ENCODE measurements at regions not wholly inside any gene's neighbourhood (a gene's known extent, or its start where the extent isn't known, plus 50 kb on each side); places are given as distances from the start of the nearest gene placed in this dataset.

GRCh38 chr11:42837994-42838393 lies 473.8 kb upstream of the API5 start:
- DNase-seq (ENCODE audit: low spot score in 2 of 2), result no peak
- no peak overlapping the region for H3K4me3 ChIP-seq
- TF ChIP-seq CTCF (IDR thresholded peaks at IDR 0.05) (no peak), POLR2A (IDR thresholded peaks at IDR 0.05) (no peak), EP300 (IDR thresholded peaks at IDR 0.05) (no peak)
- 36 to 38% methylated on average over 3 of the region's 3 CpGs for WGBS, 2 donors
- H3K27me3 ChIP-seq, result no peaks in the 10 kb centered on the region
- no peaks in the 10 kb centered on the region for H3K9me3 ChIP-seq
- H3K27ac ChIP-seq, result no peak overlapping the region
- no peaks in the 10 kb centered on the region for H3K36me3 ChIP-seq
- no peaks in the 10 kb centered on the region for H3K4me1 ChIP-seq

DNA sequence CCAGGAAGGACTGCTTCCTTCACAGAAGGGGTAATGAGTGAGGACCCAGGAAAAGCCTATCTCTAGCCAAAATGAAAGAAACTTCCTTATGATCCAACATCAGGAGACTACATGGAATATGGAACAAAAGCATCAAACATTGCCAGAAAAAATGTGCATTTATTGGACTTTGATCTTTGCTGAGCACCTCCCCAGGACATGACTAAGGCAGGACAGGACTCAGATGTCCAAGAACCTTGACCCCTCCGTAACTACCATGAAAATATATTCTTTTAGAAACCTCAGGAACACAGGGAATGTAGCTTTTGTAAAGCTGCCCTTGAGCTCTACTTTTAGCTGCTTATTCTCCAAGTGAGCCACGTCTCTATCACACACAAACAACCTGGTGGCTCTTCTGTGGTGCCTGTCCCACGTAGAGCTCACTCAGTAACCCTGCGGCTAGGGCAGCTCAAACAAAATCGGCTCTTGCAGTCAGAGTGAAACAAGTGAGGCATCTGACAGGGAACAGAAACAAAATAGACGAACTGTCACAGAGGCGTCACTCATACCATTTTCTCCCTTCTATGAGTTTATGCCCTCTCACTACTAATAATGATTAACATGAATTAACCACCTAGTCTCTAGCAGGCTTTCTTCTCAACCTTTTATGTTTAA lies 471.5 kb upstream of the API5 start:
- H3K9me3 ChIP-seq, result no peaks in the 10 kb centered on the region
- H3K27ac ChIP-seq, result peak overlapping the region in 1 of 4 donors; percentile 30
- WGBS, 2 donors, result 79 to 82% methylated on average over 7 of the region's 7 CpGs
- no peaks in the 10 kb centered on the region for H3K36me3 ChIP-seq
- H3K4me1 ChIP-seq, result peaks cover 0 to 6% (median 2%) of the 10 kb centered on the region in 4 donors
- H3K4me3 ChIP-seq, result no peak overlapping the region
- no peak for DNase-seq (ENCODE audit: low spot score in 2 of 2)
- no peaks in the 10 kb centered on the region for H3K27me3 ChIP-seq
- TF ChIP-seq POLR2A (IDR thresholded peaks at IDR 0.05), result no peak
- TF ChIP-seq EP300 (IDR thresholded peaks at IDR 0.05), result no peak
- no peak for TF ChIP-seq CTCF (IDR thresholded peaks at IDR 0.05)

- peaks cover 0 to 10% (median 2%) of the 10 kb centered on the region in 4 donors for H3K4me1 ChIP-seq
- WGBS, 2 donors, result 53 to 68% methylated on average over 2 of the region's 2 CpGs
- H3K36me3 ChIP-seq, result no peaks in the 10 kb centered on the region
- DNase-seq (ENCODE audit: low spot score in 2 of 2), result no peak
- no peaks in the 10 kb centered on the region for H3K9me3 ChIP-seq
- peak overlapping the region in 1 of 4 donors; percentile 30 for H3K27ac ChIP-seq
- TF ChIP-seq CTCF (IDR thresholded peaks at IDR 0.05) (no peak), POLR2A (IDR thresholded peaks at IDR 0.05) (no peak), EP300 (IDR thresholded peaks at IDR 0.05) (no peak)
- H3K27me3 ChIP-seq, result no peaks in the 10 kb centered on the region
- H3K4me3 ChIP-seq, result no peak overlapping the region
These were observed 470.9 kb upstream of the API5 start for GRCh38 chr11:42840860-42841259.

GRCh38 chr11:42841556-42841955 lies 470.2 kb upstream of the API5 start:
- Histone ChIP-seq H3K27me3 (no peaks in the 10 kb centered on the region), H3K27ac (peak overlapping the region in 1 of 4 donors; percentile 30), H3K4me3 (no peak overlapping the region), H3K9me3 (no peaks in the 10 kb centered on the region), H3K36me3 (no peaks in the 10 kb centered on the region), H3K4me1 (peaks cover 0 to 12% (median 2%) of the 10 kb centered on the region in 4 donors)
- 25 to 32% methylated on average over 5 of the region's 5 CpGs for WGBS, 2 donors
- no peak for DNase-seq (ENCODE audit: low spot score in 2 of 2)
- no peak for TF ChIP-seq POLR2A (IDR thresholded peaks at IDR 0.05)
- no peak for TF ChIP-seq EP300 (IDR thresholded peaks at IDR 0.05)
- TF ChIP-seq CTCF (IDR thresholded peaks at IDR 0.05), result no peak

- WGBS, 2 donors, result 77 to 79% methylated on average over 2 of the region's 2 CpGs
- Histone ChIP-seq H3K9me3 (no peaks in the 10 kb centered on the region), H3K36me3 (no peaks in the 10 kb centered on the region), H3K4me1 (peaks cover 0 to 17% (median 7%) of the 10 kb centered on the region in 4 donors), H3K27me3 (no peaks in the 10 kb centered on the region), H3K4me3 (no peak overlapping the region), H3K27ac (peak overlapping the region in 1 of 4 donors; percentile 45)
- DNase-seq (ENCODE audit: low spot score in 2 of 2), result no peak
- no peak for TF ChIP-seq EP300 (IDR thresholded peaks at IDR 0.05)
These were observed 462.4 kb upstream of the API5 start for GRCh38 chr11:42849362-42849761.
